Activated T-helper 2 cell treated with anti-CD3 and anti-CD28 coated beads, Interferon-gamma antibody, Interleukin-2, Interleukin-4, amounts not matched to agents 10 μg/mL and 5 μg/mL and 100 μg/mL, durations not matched to agents 14 hours and 24 hours and 36 hours (primary cell): ENCODE measurements at regions not wholly inside any gene's neighbourhood (a gene's known extent, or its start where the extent isn't known, plus 50 kb on each side); places are given as distances from the start of the nearest gene placed in this dataset.

Experiments used
- DNase-seq: peaks from one replicate; pipeline ENCODE4 v3.0.0; 2021; ENCODE audit warnings: low spot score
- H3K27ac Mint-ChIP-seq: one replicate; pipeline ENCODE4 v1.8.0; 2021; ENCODE audit warnings: mixed read lengths
- H3K27me3 Mint-ChIP-seq: one replicate; pipeline ENCODE4 v1.8.0; 2021; ENCODE audit warnings: low read depth, mixed read lengths
- H3K36me3 Mint-ChIP-seq: one replicate; pipeline ENCODE4 v1.8.0; 2021; ENCODE audit warnings: low read depth, mixed read lengths
- H3K4me1 Mint-ChIP-seq: one replicate; pipeline ENCODE4 v1.8.0; 2021; ENCODE audit warnings: low read depth, mixed read lengths
- H3K4me3 Mint-ChIP-seq: one replicate; pipeline ENCODE4 v1.8.0; 2021; ENCODE audit warnings: low read depth, mild to moderate bottlenecking, moderate library complexity, mixed read lengths
- H3K9me3 Mint-ChIP-seq: one replicate; pipeline ENCODE4 v1.8.0; 2021; ENCODE audit warnings: mixed read lengths
- intact Hi-C: fragments of 100-400 bp; cut with micrococcal nuclease; formaldehyde crosslinking; loops from one replicate; pipeline ENCODE4 v1.15.1; 2023

- H3K4me1 Mint-ChIP-seq: no peaks in the 10 kb centered on the region
- intact Hi-C loops: no loop called here
- H3K27me3 Mint-ChIP-seq: peaks cover 14% of the 10 kb centered on the region
- no peak for DNase-seq
- H3K9me3 Mint-ChIP-seq: no peaks in the 10 kb centered on the region
- H3K36me3 Mint-ChIP-seq: no peaks in the 10 kb centered on the region
- no peak overlapping the region for H3K27ac Mint-ChIP-seq
- H3K4me3 Mint-ChIP-seq: no peak overlapping the region
Observed at GRCh38 chr2:37529830-37530415, 141.5 kb downstream of the CDC42EP3 start.

- no peak overlapping the region for H3K27ac Mint-ChIP-seq
- H3K9me3 Mint-ChIP-seq: no peaks in the 10 kb centered on the region
- no peaks in the 10 kb centered on the region for H3K36me3 Mint-ChIP-seq
- H3K27me3 Mint-ChIP-seq: peaks cover 10% of the 10 kb centered on the region
- intact Hi-C loops: no loop called here
- H3K4me3 Mint-ChIP-seq: no peak overlapping the region
- H3K4me1 Mint-ChIP-seq: peaks cover 1% of the 10 kb centered on the region
- no peak for DNase-seq
Observed at GRCh38 chr2:37532503-37532902, 138.9 kb downstream of the CDC42EP3 start.

- Mint-ChIP-seq H3K27me3 (peaks cover 24% of the 10 kb centered on the region), H3K27ac (no peak overlapping the region), H3K9me3 (no peaks in the 10 kb centered on the region), H3K4me3 (no peak overlapping the region), H3K36me3 (no peaks in the 10 kb centered on the region), H3K4me1 (peaks cover 1% of the 10 kb centered on the region)
- intact Hi-C loops: no loop called here
- DNase-seq: no peak
Observed at GRCh38 chr2:37537316-37537715, 134.1 kb downstream of the CDC42EP3 start.

GRCh38 chr2:37541516-37541915 lies 129.9 kb downstream of the CDC42EP3 start:
- Mint-ChIP-seq H3K27ac (no peak overlapping the region), H3K36me3 (no peaks in the 10 kb centered on the region), H3K4me1 (no peaks in the 10 kb centered on the region), H3K4me3 (no peak overlapping the region), H3K27me3 (peaks cover 31% of the 10 kb centered on the region), H3K9me3 (no peaks in the 10 kb centered on the region)
- intact Hi-C loops: loop anchor here (10.0 kb wide), 1 partner anchor 333 kb away; no protein-coding TSS in a partner anchor
- DNase-seq: no peak

GRCh38 chr2:37543999-37544557 lies 127.4 kb downstream of the CDC42EP3 start:
- no peaks in the 10 kb centered on the region for H3K9me3 Mint-ChIP-seq
- intact Hi-C loops: loop anchor here (10.0 kb wide), 1 partner anchor 331 kb away; no protein-coding TSS in a partner anchor
- H3K27ac Mint-ChIP-seq: no peak overlapping the region
- H3K27me3 Mint-ChIP-seq: peaks cover 35% of the 10 kb centered on the region
- DNase-seq: no peak
- H3K4me3 Mint-ChIP-seq: no peak overlapping the region
- H3K4me1 Mint-ChIP-seq: no peaks in the 10 kb centered on the region
- no peaks in the 10 kb centered on the region for H3K36me3 Mint-ChIP-seq

- H3K4me1 Mint-ChIP-seq: no peaks in the 10 kb centered on the region
- no peak for DNase-seq
- H3K27ac Mint-ChIP-seq: no peak overlapping the region
- H3K4me3 Mint-ChIP-seq: no peak overlapping the region
- H3K9me3 Mint-ChIP-seq: no peaks in the 10 kb centered on the region
- peaks cover 34% of the 10 kb centered on the region for H3K27me3 Mint-ChIP-seq
- H3K36me3 Mint-ChIP-seq: no peaks in the 10 kb centered on the region
- intact Hi-C loops: loop anchor here (10.0 kb wide), 1 partner anchor 330 kb away; no protein-coding TSS in a partner anchor
Observed at GRCh38 chr2:37544591-37545031, 126.8 kb downstream of the CDC42EP3 start.

- Mint-ChIP-seq H3K36me3 (no peaks in the 10 kb centered on the region), H3K27ac (no peak overlapping the region), H3K27me3 (peaks cover 11% of the 10 kb centered on the region), H3K4me1 (peaks cover 12% of the 10 kb centered on the region), H3K9me3 (no peaks in the 10 kb centered on the region), H3K4me3 (no peak overlapping the region)
- DNase-seq: no peak
- intact Hi-C loops: loop anchor here (10.0 kb wide), 1 partner anchor 325 kb away; no protein-coding TSS in a partner anchor
Observed at GRCh38 chr2:37549598-37549997, 121.8 kb downstream of the CDC42EP3 start.

- no peak for DNase-seq
- H3K36me3 Mint-ChIP-seq: no peaks in the 10 kb centered on the region
Observed at GRCh38 chr2:37550190-37550589, 121.3 kb downstream of the CDC42EP3 start.

GRCh38 chr2:37551783-37552182 lies 119.7 kb downstream of the CDC42EP3 start:
- peaks cover 12% of the 10 kb centered on the region for H3K4me1 Mint-ChIP-seq
- no peak for DNase-seq
- no peaks in the 10 kb centered on the region for H3K9me3 Mint-ChIP-seq
- no peak overlapping the region for H3K27ac Mint-ChIP-seq
- intact Hi-C loops: no loop called here
- no peak overlapping the region for H3K4me3 Mint-ChIP-seq
- peaks cover 4% of the 10 kb centered on the region for H3K27me3 Mint-ChIP-seq
- no peaks in the 10 kb centered on the region for H3K36me3 Mint-ChIP-seq

More at GRCh38 chr2:37550190-37550589, 121.3 kb downstream of the CDC42EP3 start:
- peaks cover 12% of the 10 kb centered on the region for H3K4me1 Mint-ChIP-seq
- H3K27me3 Mint-ChIP-seq: peaks cover 5% of the 10 kb centered on the region
- no peak overlapping the region for H3K27ac Mint-ChIP-seq
- H3K9me3 Mint-ChIP-seq: no peaks in the 10 kb centered on the region
- intact Hi-C loops: no loop called here
- no peak overlapping the region for H3K4me3 Mint-ChIP-seq

- no peak for DNase-seq
- intact Hi-C loops: no loop called here
- no peak overlapping the region for H3K27ac Mint-ChIP-seq
Observed at GRCh38 chr2:37552339-37552738, 119.1 kb downstream of the CDC42EP3 start.

GRCh38 chr2:37553411-37554154 lies 117.9 kb downstream of the CDC42EP3 start:
- intact Hi-C loops: no loop called here
- no peak overlapping the region for H3K4me3 Mint-ChIP-seq
- H3K27ac Mint-ChIP-seq: no peak overlapping the region
- peaks cover 3% of the 10 kb centered on the region for H3K27me3 Mint-ChIP-seq
- peaks cover 14% of the 10 kb centered on the region for H3K4me1 Mint-ChIP-seq
- no peak for DNase-seq
- no peaks in the 10 kb centered on the region for H3K36me3 Mint-ChIP-seq
- H3K9me3 Mint-ChIP-seq: no peaks in the 10 kb centered on the region

More at GRCh38 chr2:37552339-37552738, 119.1 kb downstream of the CDC42EP3 start:
- no peaks in the 10 kb centered on the region for H3K9me3 Mint-ChIP-seq
- H3K36me3 Mint-ChIP-seq: no peaks in the 10 kb centered on the region
- peaks cover 4% of the 10 kb centered on the region for H3K27me3 Mint-ChIP-seq
- H3K4me3 Mint-ChIP-seq: no peak overlapping the region
- peaks cover 12% of the 10 kb centered on the region for H3K4me1 Mint-ChIP-seq

- intact Hi-C loops: no loop called here
- Mint-ChIP-seq H3K27ac (no peak overlapping the region), H3K36me3 (no peaks in the 10 kb centered on the region)
Observed at GRCh38 chr2:37554155-37554510, 117.3 kb downstream of the CDC42EP3 start.

GRCh38 chr2:37554687-37555086 lies 116.8 kb downstream of the CDC42EP3 start:
- Mint-ChIP-seq H3K27me3 (no peaks in the 10 kb centered on the region), H3K4me3 (no peak overlapping the region), H3K36me3 (no peaks in the 10 kb centered on the region), H3K9me3 (no peaks in the 10 kb centered on the region), H3K4me1 (peaks cover 16% of the 10 kb centered on the region), H3K27ac (no peak overlapping the region)
- intact Hi-C loops: no loop called here
- no peak for DNase-seq

More at GRCh38 chr2:37554155-37554510, 117.3 kb downstream of the CDC42EP3 start:
- Mint-ChIP-seq H3K9me3 (no peaks in the 10 kb centered on the region), H3K4me1 (peaks cover 16% of the 10 kb centered on the region), H3K27me3 (no peaks in the 10 kb centered on the region), H3K4me3 (no peak overlapping the region)
- no peak for DNase-seq
